BJ (cell line): ENCODE measurements at regions not wholly inside any gene's neighbourhood (a gene's known extent, or its start where the extent isn't known, plus 50 kb on each side); places are given as distances from the start of the nearest gene placed in this dataset.
"Not testable (repeated sequence)": the region's sequence is repeated elsewhere in the genome, so short reads cannot be mapped to it uniquely, and the experiment has no call there.

Source experiments
- CTCF ChIA-PET: fragments of 350-600 bp; formaldehyde crosslinking; extraction: SDS; loops from one replicate; lab custom pipeline; 2021; ENCODE audit warnings: antibody characterized with exemption, inconsistent platforms; lab: Yijun Ruan, JAX
- POLR2A ChIA-PET: fragments of 300-600 bp; sonication (Branson Sonifier 250); formaldehyde crosslinking; extraction: SDS; loops from one replicate; lab custom pipeline; 2021; ENCODE audit warnings: antibody characterized with exemption; lab: Charles Lee
- DNase-seq: peaks from one replicate; pipeline ENCODE4 v3.0.0-alpha.2; 2011; ENCODE audit warnings: low read depth
- H3K27me3 ChIP-seq: 2 replicates; pipeline ENCODE4 v1.6.0; 2011; ENCODE audit warnings: low read length; ENCODE audit not compliant: control insufficient read depth, insufficient read depth
- H3K36me3 ChIP-seq: 2 replicates; pipeline ENCODE4 v1.5.1; 2011; ENCODE audit warnings: low read length; ENCODE audit not compliant: control insufficient read depth, insufficient read depth
- H3K4me3 ChIP-seq: 2 replicates; pipeline ENCODE4 v1.5.1; 2011; ENCODE audit warnings: low read depth, mild to moderate bottlenecking, control low read depth, low read length
- CTCF ChIP-seq: IDR thresholded peaks from 2 replicates; pipeline ENCODE4 v1.5.1; 2011; ENCODE audit warnings: low read depth, mild to moderate bottlenecking, control low read depth, inconsistent platforms, low read length, moderate library complexity; ENCODE audit not compliant: insufficient read depth

- Histone ChIP-seq H3K4me3 (no peak overlapping the region), H3K27me3 (no peaks in the 10 kb centered on the region), H3K36me3 (no peaks in the 10 kb centered on the region)
- no peak for TF ChIP-seq CTCF
- ChIA-PET CTCF (no interaction called here), POLR2A (no interaction called here)
- DNase-seq, result no peak
Observed at GRCh38 chr4:49217492-49217891, 231.4 kb downstream of the CWH43 start.

GRCh38 chr4:49218094-49218493, 232.0 kb downstream of the CWH43 start:
- DNase-seq, POLR2A ChIA-PET, CTCF ChIA-PET, H3K36me3 ChIP-seq, H3K27me3 ChIP-seq, H3K4me3 ChIP-seq: not testable (repeated sequence)

- CTCF ChIA-PET, H3K27me3 ChIP-seq, H3K36me3 ChIP-seq, DNase-seq, H3K4me3 ChIP-seq, POLR2A ChIA-PET: not testable (repeated sequence)
Observed at GRCh38 chr4:49218931-49219330, 232.9 kb downstream of the CWH43 start.

GRCh38 chr4:49219489-49220225, 233.6 kb downstream of the CWH43 start:
- H3K27me3 ChIP-seq, CTCF ChIA-PET, H3K36me3 ChIP-seq, POLR2A ChIA-PET, H3K4me3 ChIP-seq, DNase-seq: not testable (repeated sequence)

GRCh38 chr4:49221209-49221608, 235.1 kb downstream of the CWH43 start:
- no peaks in the 10 kb centered on the region for H3K36me3 ChIP-seq
- no peaks in the 10 kb centered on the region for H3K27me3 ChIP-seq
- CTCF ChIA-PET, result no interaction called here
- POLR2A ChIA-PET, result no interaction called here
- H3K4me3 ChIP-seq, result no peak overlapping the region
- no peak for TF ChIP-seq CTCF
- no peak for DNase-seq

- H3K36me3 ChIP-seq, DNase-seq, CTCF ChIA-PET, H3K27me3 ChIP-seq, POLR2A ChIA-PET, H3K4me3 ChIP-seq: not testable (repeated sequence)
Observed at GRCh38 chr4:49222810-49223209, 236.7 kb downstream of the CWH43 start.

- H3K27me3 ChIP-seq, H3K4me3 ChIP-seq, POLR2A ChIA-PET, CTCF ChIA-PET, DNase-seq, H3K36me3 ChIP-seq: not testable (repeated sequence)
Observed at GRCh38 chr4:49226216-49226866, 240.3 kb downstream of the CWH43 start.

GRCh38 chr4:49227941-49228340, 241.9 kb downstream of the CWH43 start:
- H3K4me3 ChIP-seq, H3K36me3 ChIP-seq, POLR2A ChIA-PET, H3K27me3 ChIP-seq, CTCF ChIA-PET, DNase-seq: not testable (repeated sequence)

- H3K27me3 ChIP-seq, H3K36me3 ChIP-seq, POLR2A ChIA-PET, CTCF ChIA-PET, DNase-seq, H3K4me3 ChIP-seq: not testable (repeated sequence)
Observed at GRCh38 chr4:49229243-49229642, 243.2 kb downstream of the CWH43 start.

GRCh38 chr4:49229713-49230112, 243.6 kb downstream of the CWH43 start:
- CTCF ChIA-PET, H3K4me3 ChIP-seq, H3K36me3 ChIP-seq, DNase-seq, H3K27me3 ChIP-seq, POLR2A ChIA-PET: not testable (repeated sequence)

GRCh38 chr4:49233346-49233745, 247.3 kb downstream of the CWH43 start:
- H3K4me3 ChIP-seq, CTCF ChIA-PET, DNase-seq, POLR2A ChIA-PET, H3K36me3 ChIP-seq, H3K27me3 ChIP-seq: not testable (repeated sequence)
